ENCODE measurements at regions not wholly inside any gene's neighbourhood (a gene's known extent, or its start where the extent isn't known, plus 50 kb on each side); places are given as distances from the start of the nearest gene placed in this dataset.

GRCh38 chr18:38010971-38011857, 445.6 kb upstream of the CELF4 start:
- Histone ChIP-seq H3K27me3 (replicated peaks; ENCODE audit: control insufficient read depth, insufficient read depth, low read length) (no peaks in the 10 kb centered on the region), H3K4me3 (replicated peaks; ENCODE audit: low read depth, low read length) (no peak overlapping the region), H3K36me3 (ENCODE audit: control insufficient read depth, insufficient read depth, low read length) (no peaks in the 10 kb centered on the region)
- DNase-seq (ENCODE audit: extremely low read depth, insufficient read length): no peak
- no peak for TF ChIP-seq CTCF (IDR thresholded peaks at IDR 0.05; ENCODE audit: insufficient read depth, low read length, poor library complexity, severe bottlenecking)

- no peak for DNase-seq (ENCODE audit: extremely low read depth, insufficient read length)
- no peaks in the 10 kb centered on the region for H3K36me3 ChIP-seq (ENCODE audit: control insufficient read depth, insufficient read depth, low read length)
- no peaks in the 10 kb centered on the region for H3K27me3 ChIP-seq (replicated peaks; ENCODE audit: control insufficient read depth, insufficient read depth, low read length)
- H3K4me3 ChIP-seq (replicated peaks; ENCODE audit: low read depth, low read length): no peak overlapping the region
- no peak for TF ChIP-seq CTCF (IDR thresholded peaks at IDR 0.05; ENCODE audit: insufficient read depth, low read length, poor library complexity, severe bottlenecking)
Observed at GRCh38 chr18:38010037-38010436, 444.4 kb upstream of the CELF4 start.

GRCh38 chr18:38009320-38009719, 443.7 kb upstream of the CELF4 start:
- Histone ChIP-seq H3K4me3 (replicated peaks; ENCODE audit: low read depth, low read length) (no peak overlapping the region), H3K27me3 (replicated peaks; ENCODE audit: control insufficient read depth, insufficient read depth, low read length) (no peaks in the 10 kb centered on the region), H3K36me3 (ENCODE audit: control insufficient read depth, insufficient read depth, low read length) (no peaks in the 10 kb centered on the region)
- DNase-seq (ENCODE audit: extremely low read depth, insufficient read length): no peak
- TF ChIP-seq CTCF (IDR thresholded peaks at IDR 0.05; ENCODE audit: insufficient read depth, low read length, poor library complexity, severe bottlenecking): no peak

GRCh38 chr18:38007676-38008330, 442.2 kb upstream of the CELF4 start:
- TF ChIP-seq CTCF (IDR thresholded peaks at IDR 0.05; ENCODE audit: insufficient read depth, low read length, poor library complexity, severe bottlenecking): no peak
- H3K4me3 ChIP-seq (replicated peaks; ENCODE audit: low read depth, low read length): no peak overlapping the region
- no peak for DNase-seq (ENCODE audit: extremely low read depth, insufficient read length)
- no peaks in the 10 kb centered on the region for H3K36me3 ChIP-seq (ENCODE audit: control insufficient read depth, insufficient read depth, low read length)
- H3K27me3 ChIP-seq (replicated peaks; ENCODE audit: control insufficient read depth, insufficient read depth, low read length): no peaks in the 10 kb centered on the region

GRCh38 chr18:38007026-38007425, 441.4 kb upstream of the CELF4 start:
- H3K27me3 ChIP-seq (replicated peaks; ENCODE audit: control insufficient read depth, insufficient read depth, low read length): no peaks in the 10 kb centered on the region
- no peaks in the 10 kb centered on the region for H3K36me3 ChIP-seq (ENCODE audit: control insufficient read depth, insufficient read depth, low read length)
- DNase-seq (ENCODE audit: extremely low read depth, insufficient read length): no peak
- no peak overlapping the region for H3K4me3 ChIP-seq (replicated peaks; ENCODE audit: low read depth, low read length)
- TF ChIP-seq CTCF (IDR thresholded peaks at IDR 0.05; ENCODE audit: insufficient read depth, low read length, poor library complexity, severe bottlenecking): no peak

All from GM06990 (cell line).